ENCODE measurements at regions not wholly inside any gene's neighbourhood (a gene's known extent, or its start where the extent isn't known, plus 50 kb on each side); places are given as distances from the start of the nearest gene placed in this dataset.

DNA sequence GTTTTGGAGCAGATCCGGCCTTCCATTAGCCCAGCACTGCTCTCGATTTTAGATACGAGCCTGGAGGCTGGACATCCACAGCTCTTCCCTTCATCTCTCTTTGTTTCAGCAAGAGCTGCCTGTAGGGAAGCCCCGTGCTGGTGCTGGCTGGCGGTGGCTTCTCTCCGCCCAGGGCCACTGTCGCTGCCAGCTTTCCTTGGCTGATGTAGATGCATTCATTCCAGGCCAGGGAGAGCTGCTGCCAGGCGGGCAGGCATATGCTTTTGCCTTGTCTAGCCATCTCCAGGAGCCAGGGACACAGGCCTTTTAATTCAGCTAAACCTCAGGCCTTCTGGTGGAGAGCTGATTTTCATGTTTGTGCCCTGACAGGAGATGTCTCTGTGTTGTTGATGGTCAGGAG, 409.3 kb upstream of the CLINT1 start:
- no peak overlapping the region for H3K4me3 ChIP-seq (ENCODE audit: low read length)
- TF ChIP-seq, protein P1, sequence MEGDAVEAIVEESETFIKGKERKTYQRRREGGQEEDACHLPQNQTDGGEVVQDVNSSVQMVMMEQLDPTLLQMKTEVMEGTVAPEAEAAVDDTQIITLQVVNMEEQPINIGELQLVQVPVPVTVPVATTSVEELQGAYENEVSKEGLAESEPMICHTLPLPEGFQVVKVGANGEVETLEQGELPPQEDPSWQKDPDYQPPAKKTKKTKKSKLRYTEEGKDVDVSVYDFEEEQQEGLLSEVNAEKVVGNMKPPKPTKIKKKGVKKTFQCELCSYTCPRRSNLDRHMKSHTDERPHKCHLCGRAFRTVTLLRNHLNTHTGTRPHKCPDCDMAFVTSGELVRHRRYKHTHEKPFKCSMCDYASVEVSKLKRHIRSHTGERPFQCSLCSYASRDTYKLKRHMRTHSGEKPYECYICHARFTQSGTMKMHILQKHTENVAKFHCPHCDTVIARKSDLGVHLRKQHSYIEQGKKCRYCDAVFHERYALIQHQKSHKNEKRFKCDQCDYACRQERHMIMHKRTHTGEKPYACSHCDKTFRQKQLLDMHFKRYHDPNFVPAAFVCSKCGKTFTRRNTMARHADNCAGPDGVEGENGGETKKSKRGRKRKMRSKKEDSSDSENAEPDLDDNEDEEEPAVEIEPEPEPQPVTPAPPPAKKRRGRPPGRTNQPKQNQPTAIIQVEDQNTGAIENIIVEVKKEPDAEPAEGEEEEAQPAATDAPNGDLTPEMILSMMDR (conservative IDR thresholded peaks at IDR 0.05; ENCODE audit: low read depth, low read length), result no peak
- no peak for DNase-seq (ENCODE audit: low read depth)

DNA sequence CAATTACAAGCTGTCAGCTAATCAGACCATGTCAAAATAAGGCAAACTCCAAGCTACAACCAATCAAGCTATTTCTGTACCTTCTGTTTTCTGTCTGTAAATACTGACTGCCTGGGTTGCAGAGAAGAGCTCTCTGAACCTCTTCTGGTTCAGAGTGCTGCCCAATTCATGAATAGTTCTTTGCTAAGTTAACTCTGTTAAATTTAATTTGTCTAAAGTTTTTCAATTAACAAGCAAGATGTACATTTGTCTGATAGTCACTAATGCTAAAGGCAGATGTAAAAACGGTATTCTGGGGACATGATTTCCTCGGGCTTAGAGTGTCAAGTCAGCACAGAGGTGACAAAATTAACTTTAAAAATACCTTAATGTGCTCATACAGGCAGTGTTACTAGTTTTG, 408.3 kb upstream of the CLINT1 start:
- TF ChIP-seq, protein P1 (conservative IDR thresholded peaks at IDR 0.05; ENCODE audit: low read depth, low read length), result no peak
- DNase-seq (ENCODE audit: low read depth), result no peak
- H3K4me3 ChIP-seq (ENCODE audit: low read length), result no peak overlapping the region

DNA sequence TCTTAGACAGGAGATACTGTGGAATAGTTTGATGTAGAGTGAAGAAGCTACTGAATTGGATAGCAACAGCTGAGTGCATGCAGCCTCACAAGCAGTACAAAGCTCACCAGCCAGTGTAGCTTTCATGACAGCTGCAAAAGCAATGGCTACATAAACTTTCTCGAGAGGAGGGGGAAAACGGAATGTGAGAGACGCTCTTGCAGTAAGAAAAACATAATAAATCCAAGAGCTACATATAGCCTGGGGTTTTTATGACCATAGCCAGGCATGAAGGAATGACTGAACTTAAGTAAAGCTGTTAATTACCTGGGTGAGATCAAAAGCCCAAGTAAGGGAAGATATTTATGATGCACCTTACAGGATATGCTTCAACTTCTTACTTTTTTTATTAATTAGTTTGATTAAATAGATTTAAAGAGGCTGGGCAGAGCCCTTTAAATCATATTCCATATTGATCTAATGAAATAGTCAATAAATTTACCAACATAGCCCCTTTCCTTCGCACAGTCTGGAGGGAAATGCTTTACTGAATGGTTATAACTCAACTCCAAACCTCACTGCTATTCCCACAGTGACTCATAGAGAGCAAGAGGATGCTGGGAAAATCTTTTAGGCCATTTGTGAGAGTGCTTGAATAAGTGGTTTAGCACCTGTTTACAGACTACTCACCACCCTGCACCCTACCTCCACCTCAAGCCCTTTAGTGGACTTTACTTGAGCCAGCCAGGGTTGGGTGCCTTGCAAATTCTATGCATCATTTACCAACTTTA, 407.2 kb upstream of the CLINT1 start:
- no peak overlapping the region for H3K4me3 ChIP-seq (ENCODE audit: low read length)
- TF ChIP-seq, protein P1 (conservative IDR thresholded peaks at IDR 0.05; ENCODE audit: low read depth, low read length), result no peak
- DNase-seq (ENCODE audit: low read depth), result no peak

DNA sequence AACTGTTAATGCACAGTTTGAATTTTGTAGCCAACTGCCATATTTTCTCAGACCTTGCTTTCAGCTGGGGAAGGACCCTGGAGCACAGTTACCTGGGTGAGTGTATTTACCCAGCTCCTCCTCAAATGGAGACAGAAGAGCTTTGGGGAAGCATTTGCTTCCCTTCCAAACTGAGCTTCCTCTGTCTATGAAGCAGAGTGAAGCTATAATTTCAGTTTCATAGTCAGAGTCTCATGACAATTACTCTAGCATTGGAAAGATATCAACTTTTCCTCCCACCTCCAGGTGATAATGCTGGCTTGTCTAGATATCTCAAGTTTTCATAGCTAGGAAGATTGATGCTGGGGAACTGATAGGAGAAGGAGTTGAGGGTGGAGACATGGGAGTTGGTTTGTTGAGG, 406.4 kb upstream of the CLINT1 start:
- no peak overlapping the region for H3K4me3 ChIP-seq (ENCODE audit: low read length)
- no peak for DNase-seq (ENCODE audit: low read depth)
- TF ChIP-seq, protein P1 (conservative IDR thresholded peaks at IDR 0.05; ENCODE audit: low read depth, low read length), result no peak

DNA sequence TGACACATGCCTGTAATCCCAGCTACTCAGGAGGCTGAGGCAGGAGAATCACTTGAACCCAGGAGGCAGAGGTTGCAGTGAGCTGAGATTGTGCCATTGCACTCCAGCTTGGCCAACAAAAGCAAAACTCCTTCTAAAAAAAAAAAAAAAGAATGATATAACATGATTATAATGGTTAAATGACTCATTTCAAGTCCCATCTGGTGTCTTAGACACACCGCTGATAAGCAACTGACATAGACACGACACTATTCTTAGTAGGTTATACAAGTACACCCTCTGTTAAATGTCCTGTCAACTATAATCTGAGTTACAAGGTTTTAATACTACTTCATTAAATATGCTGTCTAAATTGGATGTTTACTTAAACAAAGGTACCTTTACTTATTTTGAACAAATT, 405.3 kb upstream of the CLINT1 start:
- H3K4me3 ChIP-seq (ENCODE audit: low read length), result no peak overlapping the region
- TF ChIP-seq, protein P1 (conservative IDR thresholded peaks at IDR 0.05; ENCODE audit: low read depth, low read length), result no peak
- DNase-seq (ENCODE audit: low read depth), result no peak

DNA sequence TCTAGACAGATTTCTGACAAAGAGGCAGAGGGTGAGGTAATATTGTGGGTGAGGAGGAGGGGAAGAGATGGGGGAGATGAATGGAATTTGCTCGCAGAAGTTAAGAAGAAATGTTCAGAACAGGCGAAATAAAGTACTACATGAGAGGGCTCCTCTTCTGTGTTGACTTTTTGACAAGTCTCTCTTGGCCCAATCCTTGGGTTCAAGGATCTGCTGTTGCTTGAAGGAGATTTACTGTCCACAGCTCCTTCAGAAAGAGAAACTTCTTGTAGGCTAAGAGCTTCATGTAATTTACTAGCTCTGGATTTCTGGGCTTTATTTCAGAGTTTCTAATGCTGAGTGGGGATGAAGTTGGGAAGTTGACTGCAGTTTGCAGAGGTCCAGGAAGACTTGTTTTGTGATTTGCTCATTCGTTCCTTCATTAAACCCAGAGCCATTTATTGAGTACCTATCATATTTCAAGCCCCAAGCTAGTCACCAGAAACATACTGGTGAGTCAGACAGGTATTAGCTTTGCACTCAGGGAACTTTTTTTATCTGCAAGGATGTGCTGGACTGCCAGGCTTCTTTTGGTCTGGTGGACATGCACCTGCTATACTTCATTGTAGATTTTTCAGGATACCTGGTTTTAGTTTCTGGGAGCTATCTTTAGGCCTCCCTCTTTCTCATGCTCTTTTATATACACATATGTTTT, 402.9 kb upstream of the CLINT1 start:
- TF ChIP-seq, protein P1 (conservative IDR thresholded peaks at IDR 0.05; ENCODE audit: low read depth, low read length), result no peak
- no peak for DNase-seq (ENCODE audit: low read depth)
- no peak overlapping the region for H3K4me3 ChIP-seq (ENCODE audit: low read length)

DNA sequence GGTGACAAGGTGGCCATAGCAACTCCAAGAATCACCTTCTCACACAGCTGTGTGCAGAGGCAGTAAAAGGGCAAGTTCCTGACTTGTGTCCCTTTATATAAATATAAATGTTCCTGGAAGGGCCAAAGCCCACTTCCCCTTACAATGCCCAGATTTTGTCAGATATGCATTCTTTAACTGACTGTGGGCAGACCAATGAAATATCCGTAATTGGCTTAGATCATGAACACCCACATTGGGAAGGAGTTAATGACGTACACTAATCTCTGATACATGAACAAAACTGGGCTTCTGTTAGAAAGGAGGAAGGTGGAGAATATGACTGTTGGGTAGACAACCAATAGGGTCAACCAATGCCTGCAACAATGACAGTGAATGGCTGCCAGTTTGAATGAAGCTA, 397.2 kb upstream of the CLINT1 start:
- TF ChIP-seq, protein P1 (conservative IDR thresholded peaks at IDR 0.05; ENCODE audit: low read depth, low read length), result no peak
- no peak overlapping the region for H3K4me3 ChIP-seq (ENCODE audit: low read length)
- DNase-seq (ENCODE audit: low read depth), result no peak

All from retinal pigment epithelial cell (primary cell).